ENCODE measurements at regions not wholly inside any gene's neighbourhood (a gene's known extent, or its start where the extent isn't known, plus 50 kb on each side); places are given as distances from the start of the nearest gene placed in this dataset.

- no peak overlapping the region for H3K4me3 ChIP-seq (ENCODE audit: low read depth, low read length)
- no peak for DNase-seq (ENCODE audit: low read depth)
- TF ChIP-seq, protein P1, sequence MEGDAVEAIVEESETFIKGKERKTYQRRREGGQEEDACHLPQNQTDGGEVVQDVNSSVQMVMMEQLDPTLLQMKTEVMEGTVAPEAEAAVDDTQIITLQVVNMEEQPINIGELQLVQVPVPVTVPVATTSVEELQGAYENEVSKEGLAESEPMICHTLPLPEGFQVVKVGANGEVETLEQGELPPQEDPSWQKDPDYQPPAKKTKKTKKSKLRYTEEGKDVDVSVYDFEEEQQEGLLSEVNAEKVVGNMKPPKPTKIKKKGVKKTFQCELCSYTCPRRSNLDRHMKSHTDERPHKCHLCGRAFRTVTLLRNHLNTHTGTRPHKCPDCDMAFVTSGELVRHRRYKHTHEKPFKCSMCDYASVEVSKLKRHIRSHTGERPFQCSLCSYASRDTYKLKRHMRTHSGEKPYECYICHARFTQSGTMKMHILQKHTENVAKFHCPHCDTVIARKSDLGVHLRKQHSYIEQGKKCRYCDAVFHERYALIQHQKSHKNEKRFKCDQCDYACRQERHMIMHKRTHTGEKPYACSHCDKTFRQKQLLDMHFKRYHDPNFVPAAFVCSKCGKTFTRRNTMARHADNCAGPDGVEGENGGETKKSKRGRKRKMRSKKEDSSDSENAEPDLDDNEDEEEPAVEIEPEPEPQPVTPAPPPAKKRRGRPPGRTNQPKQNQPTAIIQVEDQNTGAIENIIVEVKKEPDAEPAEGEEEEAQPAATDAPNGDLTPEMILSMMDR (IDR thresholded peaks at IDR 0.05; ENCODE audit: insufficient read depth, low read depth, low read length, missing control alignments) = no peak
Measured at GRCh38 chr16:86931410-86931941, 353.1 kb downstream of the FOXL1 start.

DNA sequence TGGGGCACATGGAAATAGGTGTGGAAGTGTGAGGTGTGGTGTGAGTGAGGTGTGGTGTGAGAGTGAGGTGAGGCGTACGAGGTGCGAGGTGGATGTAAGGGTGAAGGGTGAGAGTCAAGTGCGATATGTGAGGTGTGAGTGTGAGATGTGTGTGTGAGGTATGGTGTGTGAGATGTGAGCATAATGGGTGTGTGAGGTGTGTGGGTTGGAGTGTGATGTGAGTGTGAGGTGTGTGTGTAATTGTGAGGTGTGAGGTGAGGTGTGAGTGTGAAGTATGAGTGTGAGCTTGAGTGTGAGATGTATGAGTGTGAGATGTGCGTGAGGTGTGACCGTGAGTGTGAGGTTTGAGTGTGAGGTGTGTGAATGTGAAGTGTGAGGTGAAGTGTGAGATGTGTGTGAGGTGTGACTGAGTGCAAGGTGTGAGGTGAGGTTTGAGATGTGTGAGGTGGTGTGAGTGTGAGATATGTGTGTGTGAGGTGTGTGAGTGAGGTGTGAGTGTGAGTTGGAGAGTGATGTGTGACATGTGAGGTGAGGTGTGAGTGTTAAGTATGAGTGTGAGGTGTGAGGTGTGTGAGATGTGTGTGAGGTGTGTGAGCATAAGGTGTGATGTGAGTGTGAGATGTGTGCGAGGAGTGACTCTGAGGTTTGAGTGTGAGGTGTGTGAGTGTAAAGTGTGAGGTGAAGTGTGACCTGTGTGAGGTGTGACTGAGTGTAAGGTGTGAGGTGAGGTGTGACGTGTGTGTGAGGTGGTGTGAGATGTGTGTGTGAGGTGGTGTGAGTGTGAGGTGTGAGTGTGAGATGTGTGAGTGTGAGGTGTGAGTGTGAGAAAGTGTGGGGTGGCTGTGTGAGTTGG is 354.0 kb downstream of the FOXL1 start:
- H3K4me3 ChIP-seq (ENCODE audit: low read depth, low read length) = no peak overlapping the region
- DNase-seq (ENCODE audit: low read depth) = no peak
- TF ChIP-seq, protein P1 (IDR thresholded peaks at IDR 0.05; ENCODE audit: insufficient read depth, low read depth, low read length, missing control alignments) = no peak

- no peak overlapping the region for H3K4me3 ChIP-seq (ENCODE audit: low read depth, low read length)
- no peak for DNase-seq (ENCODE audit: low read depth)
- TF ChIP-seq, protein P1 (IDR thresholded peaks at IDR 0.05; ENCODE audit: insufficient read depth, low read depth, low read length, missing control alignments) = no peak
Measured at GRCh38 chr16:86934581-86935375, 356.4 kb downstream of the FOXL1 start.

- H3K4me3 ChIP-seq (ENCODE audit: low read depth, low read length) = no peak overlapping the region
- TF ChIP-seq, protein P1 (IDR thresholded peaks at IDR 0.05; ENCODE audit: insufficient read depth, low read depth, low read length, missing control alignments) = no peak
- DNase-seq (ENCODE audit: low read depth) = no peak
Measured at GRCh38 chr16:86939609-86940008, 361.3 kb downstream of the FOXL1 start.

GRCh38 chr16:86941731-86942130 is 363.4 kb downstream of the FOXL1 start:
- no peak overlapping the region for H3K4me3 ChIP-seq (ENCODE audit: low read depth, low read length)
- TF ChIP-seq, protein P1 (IDR thresholded peaks at IDR 0.05; ENCODE audit: insufficient read depth, low read depth, low read length, missing control alignments) = no peak
- DNase-seq (ENCODE audit: low read depth) = no peak

- TF ChIP-seq, protein P1 (IDR thresholded peaks at IDR 0.05; ENCODE audit: insufficient read depth, low read depth, low read length, missing control alignments) = no peak
- H3K4me3 ChIP-seq (ENCODE audit: low read depth, low read length) = no peak overlapping the region
- no peak for DNase-seq (ENCODE audit: low read depth)
Measured at GRCh38 chr16:86942151-86943051, 364.1 kb downstream of the FOXL1 start.

All from GM12865 (cell line).